ENCODE measurements at regions not wholly inside any gene's neighbourhood (a gene's known extent, or its start where the extent isn't known, plus 50 kb on each side); places are given as distances from the start of the nearest gene placed in this dataset.
"Not testable (repeated sequence)": the region's sequence is repeated elsewhere in the genome, so short reads cannot be mapped to it uniquely, and the experiment has no call there.

DNA sequence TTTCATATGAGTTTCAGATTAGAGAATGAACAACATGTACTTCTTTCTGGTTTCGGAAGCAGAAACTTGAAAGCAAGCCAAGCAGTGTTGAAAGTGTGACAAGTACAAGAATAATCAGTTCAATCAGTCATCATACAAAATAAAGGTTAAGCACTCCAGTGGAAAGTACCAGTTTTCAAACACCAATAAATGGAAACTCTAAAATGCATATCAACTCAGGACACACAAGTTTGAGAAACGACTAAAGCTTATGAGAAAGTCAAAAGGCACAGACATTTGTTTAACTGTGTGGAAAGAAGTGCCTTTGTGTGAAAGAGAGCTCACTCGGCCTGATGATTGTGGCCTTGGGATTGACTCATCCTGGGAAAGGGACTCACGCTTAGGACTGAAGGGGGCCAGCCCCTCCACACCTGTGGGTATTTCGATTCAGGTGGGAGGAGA is 60.6 kb upstream of the AKR1C1 start:
- peak; percentile 10 to 25 for DNase-seq

DNA sequence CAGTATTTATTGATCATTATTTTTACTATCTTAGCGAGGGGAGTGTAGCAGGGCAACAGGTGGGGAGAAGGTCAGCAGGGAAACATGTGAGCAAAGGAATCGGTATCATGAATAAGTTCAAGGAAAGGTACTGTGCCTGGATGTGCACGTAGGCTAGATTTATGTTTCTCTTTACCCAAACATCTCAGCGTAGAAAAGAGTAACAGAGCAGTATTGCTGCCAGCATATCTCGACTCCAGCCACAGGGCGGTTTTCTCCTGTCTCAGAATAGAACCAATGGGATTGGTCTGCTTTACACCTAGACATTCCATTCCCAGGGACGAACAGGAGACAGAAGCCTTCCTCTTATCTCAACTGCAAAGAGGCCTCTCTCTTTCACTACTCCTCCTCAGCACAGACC is 60.1 kb upstream of the AKR1C1 start:
- DNase-seq: not testable (repeated sequence)

DNA sequence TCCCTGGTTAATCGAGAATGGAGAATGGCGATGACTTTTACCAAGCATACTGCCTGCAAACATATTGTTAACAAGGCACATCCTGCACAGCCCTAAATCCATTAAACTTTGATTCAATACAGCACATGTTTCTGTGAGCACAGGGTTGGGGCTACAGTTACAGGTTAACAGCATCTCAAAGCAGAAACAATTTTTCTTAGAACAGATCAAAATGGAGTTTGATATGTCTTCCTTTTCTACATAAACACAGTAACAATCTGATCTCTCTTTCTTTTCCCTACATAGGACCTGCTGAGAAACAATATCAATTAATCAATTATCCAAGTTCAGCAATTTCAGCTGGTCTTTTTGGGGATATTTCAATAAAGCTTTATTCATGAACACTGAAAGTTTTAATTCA is 59.5 kb upstream of the AKR1C1 start:
- not testable (repeated sequence) for DNase-seq

DNA sequence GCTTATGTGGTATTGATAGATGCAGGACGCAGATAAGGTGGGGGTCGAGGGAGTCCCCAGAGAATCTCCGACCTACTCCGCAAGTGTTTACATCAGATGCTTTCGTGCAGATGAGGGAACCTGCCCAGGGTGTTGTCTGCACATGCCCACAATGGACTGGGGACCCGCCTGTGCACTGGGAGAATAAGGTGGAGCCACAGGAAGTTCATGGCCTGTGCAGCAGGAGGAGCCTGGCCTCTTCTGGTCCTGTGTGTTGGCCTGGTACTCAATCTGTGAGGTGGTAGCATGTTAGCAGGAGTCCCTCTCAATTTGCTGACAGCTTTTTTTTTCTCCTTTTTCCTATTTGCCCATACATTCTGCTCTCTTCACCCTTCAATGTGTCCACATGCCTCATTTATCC is 54.1 kb upstream of the AKR1C1 start:
- DNase-seq: no peak

Measured in activated CD4-positive, alpha-beta T cell treated with anti-CD3 and anti-CD28 coated beads, Interleukin-2, amount 50 U/mL, for 48 hours (primary cell).